Trophoblast cell (in vitro differentiated cells and primary cell): ENCODE measurements at regions not wholly inside any gene's neighbourhood (a gene's known extent, or its start where the extent isn't known, plus 50 kb on each side); places are given as distances from the start of the nearest gene placed in this dataset.

Experiments
- DNase-seq, 2 donors: peaks; one replicate each; pipeline ENCODE4 v3.0.0-alpha.2; 2016
- H2AFZ ChIP-seq: 2 replicates; pipeline ENCODE4 v1.6.1; 2013; ENCODE audit warnings: low read length, moderate library complexity, mild to moderate bottlenecking; ENCODE audit not compliant: insufficient read depth, poor library complexity
- H2AK5ac ChIP-seq: 2 replicates; pipeline ENCODE4 v1.6.1; 2013; ENCODE audit warnings: mild to moderate bottlenecking, low read length
- H2BK120ac ChIP-seq: 2 replicates; pipeline ENCODE4 v1.6.1; 2013; ENCODE audit warnings: low read length, mild to moderate bottlenecking, moderate library complexity; ENCODE audit not compliant: insufficient read depth, poor library complexity
- H2BK12ac ChIP-seq: 2 replicates; pipeline ENCODE4 v1.6.1; 2013; ENCODE audit warnings: mild to moderate bottlenecking, low read length, moderate library complexity
- H2BK5ac ChIP-seq: 2 replicates; pipeline ENCODE4 v1.6.1; 2013; ENCODE audit warnings: low read length, low read depth, moderate library complexity, mild to moderate bottlenecking; ENCODE audit not compliant: poor library complexity
- H3K14ac ChIP-seq: 2 replicates; pipeline ENCODE4 v1.6.1; 2013; ENCODE audit warnings: mild to moderate bottlenecking, low read length
- H3K18ac ChIP-seq: 2 replicates; pipeline ENCODE4 v1.6.1; 2013; ENCODE audit warnings: mild to moderate bottlenecking, low read length
- H3K23ac ChIP-seq: 2 replicates; pipeline ENCODE4 v1.6.1; 2013; ENCODE audit warnings: low read length
- H3K27ac ChIP-seq: 2 replicates; pipeline ENCODE4 v1.5.1; 2013; ENCODE audit warnings: low read depth, mild to moderate bottlenecking, inconsistent platforms, low read length, moderate library complexity
- H3K27me3 ChIP-seq: 2 replicates; pipeline ENCODE4 v1.6.1; 2013; ENCODE audit warnings: inconsistent platforms, mild to moderate bottlenecking, low read length, moderate library complexity; ENCODE audit not compliant: insufficient read depth
- H3K36me3 ChIP-seq, 2 experiments: 1 replicate in 1 of 2; 2 replicates in 1 of 2; pipeline ENCODE4 v1.6.1; 2013; ENCODE audit warnings: low read length in 2 of 2, mild to moderate bottlenecking in 2 of 2, moderate library complexity in 1 of 2; ENCODE audit not compliant: insufficient read depth in 2 of 2, control insufficient read depth in 1 of 2
- H3K4ac ChIP-seq: 2 replicates; pipeline ENCODE4 v1.6.1; 2013; ENCODE audit warnings: low read depth, mild to moderate bottlenecking, low read length, moderate library complexity
- H3K4me1 ChIP-seq, 2 experiments: 1 replicate in 1 of 2; 2 replicates in 1 of 2; pipeline ENCODE4 v1.6.1; 2013; ENCODE audit warnings: low read length in 2 of 2, mild to moderate bottlenecking in 2 of 2, moderate library complexity in 1 of 2; ENCODE audit not compliant: insufficient read depth in 2 of 2, control insufficient read depth in 1 of 2
- H3K4me2 ChIP-seq: 2 replicates; pipeline ENCODE4 v1.6.1; 2013; ENCODE audit warnings: inconsistent platforms, mild to moderate bottlenecking, low read length, moderate library complexity
- H3K4me3 ChIP-seq: 2 replicates; pipeline ENCODE4 v1.5.1; 2013; ENCODE audit warnings: mild to moderate bottlenecking, low read depth, low read length, inconsistent platforms
- H3K79me1 ChIP-seq: one replicate; pipeline ENCODE4 v1.6.1; 2013; ENCODE audit warnings: low read length
- H3K79me2 ChIP-seq: 2 replicates; pipeline ENCODE4 v1.6.1; 2013; ENCODE audit warnings: low read length, mild to moderate bottlenecking; ENCODE audit not compliant: control insufficient read depth, insufficient read depth, poor library complexity
- H3K9ac ChIP-seq: 2 replicates; pipeline ENCODE4 v1.6.1; 2013; ENCODE audit warnings: mild to moderate bottlenecking, low read length
- H3K9me3 ChIP-seq: 2 replicates; pipeline ENCODE4 v1.6.1; 2013; ENCODE audit warnings: low read depth, mild to moderate bottlenecking, control low read depth, inconsistent platforms, low read length; ENCODE audit not compliant: insufficient read depth
- H4K12ac ChIP-seq: 2 replicates; pipeline ENCODE4 v1.6.1; 2013; ENCODE audit warnings: low read depth, mild to moderate bottlenecking, low read length, moderate library complexity
- H4K8ac ChIP-seq: 2 replicates; pipeline ENCODE4 v1.6.1; 2013; ENCODE audit warnings: low read depth, mild to moderate bottlenecking, low read length, moderate library complexity
- H4K91ac ChIP-seq: one replicate; pipeline ENCODE4 v1.6.1; 2013; ENCODE audit warnings: low read depth, mild to moderate bottlenecking, low read length, moderate library complexity
- WGBS: extraction: QIAGEN DNeasy Blood & Tissue Kit; methylation state at CpG from one replicate; pipeline ENCODE4 v1.1.7; 2013; ENCODE audit warnings: missing lambda C conversion rate; ENCODE audit not compliant: insufficient read length, insufficient coverage; ENCODE audit errors: extremely low coverage; 5-methylcytosine and 5-hydroxymethylcytosine counted together

- H3K18ac ChIP-seq, result no peak overlapping the region
- H3K14ac ChIP-seq, result no peak overlapping the region
- H3K4me1 ChIP-seq, result no peaks in the 10 kb centered on the region
- no peak overlapping the region for H2BK12ac ChIP-seq
- H2AFZ ChIP-seq, result no peak overlapping the region
- no peak for DNase-seq
- no peaks in the 10 kb centered on the region for H3K9me3 ChIP-seq
- H3K4me2 ChIP-seq, result no peak overlapping the region
- H3K4me3 ChIP-seq, result no peak overlapping the region
- H2BK120ac ChIP-seq, result no peak overlapping the region
- no peak overlapping the region for H3K9ac ChIP-seq
- H4K91ac ChIP-seq, result no peak overlapping the region
- no peak overlapping the region for H3K27ac ChIP-seq
- H3K79me1 ChIP-seq, result no peaks in the 10 kb centered on the region
- no peaks in the 10 kb centered on the region for H3K79me2 ChIP-seq
- H3K36me3 ChIP-seq, result no peaks in the 10 kb centered on the region
- no CpG with 5 or more reads among the region's 4 CpGs for WGBS
- H3K23ac ChIP-seq, result no peak overlapping the region
- H3K27me3 ChIP-seq, result no peaks in the 10 kb centered on the region
- H2AK5ac ChIP-seq, result no peak overlapping the region
- H2BK5ac ChIP-seq, result no peak overlapping the region
- H4K12ac ChIP-seq, result no peak overlapping the region
- H4K8ac ChIP-seq, result no peak overlapping the region
- no peak overlapping the region for H3K4ac ChIP-seq
These were observed 97.3 kb downstream of the RTP4 start for GRCh38 chr3:187465503-187465902.

- H3K18ac ChIP-seq, result no peak overlapping the region
- no peak overlapping the region for H4K8ac ChIP-seq
- no peak overlapping the region for H2BK5ac ChIP-seq
- no peaks in the 10 kb centered on the region for H3K36me3 ChIP-seq
- DNase-seq, result no peak
- no peak overlapping the region for H4K12ac ChIP-seq
- H3K4me2 ChIP-seq, result no peak overlapping the region
- no peaks in the 10 kb centered on the region for H3K4me1 ChIP-seq
- no CpG with 5 or more reads among the region's 4 CpGs for WGBS
- H2BK120ac ChIP-seq, result no peak overlapping the region
- H2AK5ac ChIP-seq, result no peak overlapping the region
- no peak overlapping the region for H3K4ac ChIP-seq
- no peaks in the 10 kb centered on the region for H3K27me3 ChIP-seq
- no peak overlapping the region for H3K9ac ChIP-seq
- no peak overlapping the region for H4K91ac ChIP-seq
- no peak overlapping the region for H3K27ac ChIP-seq
- no peaks in the 10 kb centered on the region for H3K79me2 ChIP-seq
- no peak overlapping the region for H2AFZ ChIP-seq
- no peaks in the 10 kb centered on the region for H3K9me3 ChIP-seq
- H3K79me1 ChIP-seq, result no peaks in the 10 kb centered on the region
- no peak overlapping the region for H3K23ac ChIP-seq
- H2BK12ac ChIP-seq, result no peak overlapping the region
- H3K4me3 ChIP-seq, result no peak overlapping the region
- no peak overlapping the region for H3K14ac ChIP-seq
These were observed 96.5 kb downstream of the RTP4 start for GRCh38 chr3:187464682-187465081.

- no peak overlapping the region for H3K4me2 ChIP-seq
- no peak overlapping the region for H2AK5ac ChIP-seq
- H2BK12ac ChIP-seq, result no peak overlapping the region
- no peak overlapping the region for H3K9ac ChIP-seq
- H3K79me2 ChIP-seq, result no peaks in the 10 kb centered on the region
- no peaks in the 10 kb centered on the region for H3K4me1 ChIP-seq
- no peak overlapping the region for H3K18ac ChIP-seq
- no peak overlapping the region for H3K4me3 ChIP-seq
- no peak overlapping the region for H2BK120ac ChIP-seq
- no peaks in the 10 kb centered on the region for H3K27me3 ChIP-seq
- no peak overlapping the region for H3K23ac ChIP-seq
- H4K12ac ChIP-seq, result no peak overlapping the region
- no peak overlapping the region for H2AFZ ChIP-seq
- H3K36me3 ChIP-seq, result no peaks in the 10 kb centered on the region
- WGBS, result no CpG with 5 or more reads among the region's 2 CpGs
- no peak overlapping the region for H3K27ac ChIP-seq
- H2BK5ac ChIP-seq, result no peak overlapping the region
- H4K91ac ChIP-seq, result no peak overlapping the region
- H3K4ac ChIP-seq, result no peak overlapping the region
- H3K79me1 ChIP-seq, result no peaks in the 10 kb centered on the region
- no peak for DNase-seq
- no peaks in the 10 kb centered on the region for H3K9me3 ChIP-seq
- H4K8ac ChIP-seq, result no peak overlapping the region
- no peak overlapping the region for H3K14ac ChIP-seq
These were observed 90.7 kb downstream of the RTP4 start for GRCh38 chr3:187458921-187459320.

GRCh38 chr3:187458383-187458782 lies 90.2 kb downstream of the RTP4 start:
- H3K18ac ChIP-seq, result no peak overlapping the region
- H3K36me3 ChIP-seq, result no peaks in the 10 kb centered on the region
- WGBS, result no CpG with 5 or more reads among the region's 2 CpGs
- H2AK5ac ChIP-seq, result no peak overlapping the region
- H3K4me3 ChIP-seq, result no peak overlapping the region
- H3K9ac ChIP-seq, result no peak overlapping the region
- no peak overlapping the region for H4K12ac ChIP-seq
- H3K79me1 ChIP-seq, result no peaks in the 10 kb centered on the region
- H3K9me3 ChIP-seq, result no peaks in the 10 kb centered on the region
- H3K4ac ChIP-seq, result no peak overlapping the region
- H2BK5ac ChIP-seq, result no peak overlapping the region
- H4K8ac ChIP-seq, result no peak overlapping the region
- DNase-seq, result no peak
- H3K27me3 ChIP-seq, result no peaks in the 10 kb centered on the region
- no peak overlapping the region for H2AFZ ChIP-seq
- H3K79me2 ChIP-seq, result no peaks in the 10 kb centered on the region
- H2BK120ac ChIP-seq, result no peak overlapping the region
- H4K91ac ChIP-seq, result no peak overlapping the region
- H3K4me1 ChIP-seq, result no peaks in the 10 kb centered on the region
- H3K23ac ChIP-seq, result no peak overlapping the region
- no peak overlapping the region for H2BK12ac ChIP-seq
- no peak overlapping the region for H3K14ac ChIP-seq
- no peak overlapping the region for H3K27ac ChIP-seq
- no peak overlapping the region for H3K4me2 ChIP-seq
